HG02970 (cell line): ENCODE measurements at regions not wholly inside any gene's neighbourhood (a gene's known extent, or its start where the extent isn't known, plus 50 kb on each side); places are given as distances from the start of the nearest gene placed in this dataset.

ENCODE experiments used
- ATAC-seq: cut with Tn5 transposase; IDR thresholded peaks from one replicate; pipeline ENCODE4 v1.9.1; 2021; ENCODE audit warnings: mild to moderate bottlenecking, moderate library complexity, moderate number of reproducible peaks; ENCODE audit not compliant: unreplicated experiment, low FRiP score

DNA sequence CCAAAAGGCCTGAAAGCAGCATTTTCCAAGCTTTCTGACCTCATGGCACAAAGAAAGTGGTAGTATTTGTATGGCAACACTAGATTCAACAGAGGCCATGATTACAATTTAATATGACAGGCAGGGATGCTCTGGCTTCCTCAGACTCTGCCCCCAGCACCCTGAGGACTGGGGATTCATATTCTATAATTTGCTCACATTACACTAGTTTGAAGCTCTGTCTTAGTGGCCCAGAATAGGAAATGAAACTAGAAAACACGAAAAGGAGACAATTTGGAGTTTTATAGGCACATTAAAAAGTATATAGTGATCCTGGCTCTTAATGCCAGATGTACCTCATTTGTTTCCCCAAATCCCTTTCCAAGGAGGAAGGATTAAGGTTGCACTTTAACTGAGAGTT, 173.0 kb upstream of the STK17B start:
- no peak for ATAC-seq

DNA sequence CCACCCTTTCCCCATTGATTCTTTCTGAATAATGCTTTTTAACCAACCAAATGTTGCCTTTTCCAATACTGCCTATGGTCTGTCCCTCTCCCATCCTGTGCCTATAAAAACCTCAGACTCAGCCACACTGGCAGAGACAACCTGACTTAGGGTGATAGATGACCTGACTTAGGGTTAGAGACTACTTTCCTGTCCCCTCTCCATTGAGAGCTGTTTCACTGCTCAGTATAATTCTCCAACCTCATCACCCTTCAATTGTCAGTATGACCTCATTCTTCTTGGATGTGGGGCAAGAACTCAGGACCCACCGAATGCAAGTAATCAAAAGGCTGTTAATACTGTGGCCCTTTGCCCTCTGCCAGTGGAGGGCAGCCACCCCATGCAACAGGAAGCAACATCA, 182.3 kb upstream of the STK17B start:
- ATAC-seq, result no peak

DNA sequence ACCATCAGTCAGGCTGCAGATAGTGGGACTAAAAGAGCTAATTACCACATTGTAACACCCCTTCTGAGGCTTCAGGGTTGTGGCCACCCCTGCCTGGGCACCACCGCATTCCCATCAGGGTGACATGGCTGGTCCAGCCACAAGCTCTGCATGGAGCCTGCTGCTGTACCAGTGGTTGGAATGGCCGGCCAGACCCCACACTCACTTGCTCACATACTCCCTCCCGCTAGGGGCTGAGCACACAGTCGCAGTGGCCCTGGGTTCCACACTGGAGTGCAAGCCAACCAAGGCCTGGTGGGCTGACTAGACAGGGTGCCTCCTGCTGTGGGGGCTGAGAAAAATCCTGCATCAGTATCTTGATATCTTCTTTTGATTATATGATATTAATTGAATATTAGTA, 182.8 kb upstream of the STK17B start:
- ATAC-seq, result no peak

DNA sequence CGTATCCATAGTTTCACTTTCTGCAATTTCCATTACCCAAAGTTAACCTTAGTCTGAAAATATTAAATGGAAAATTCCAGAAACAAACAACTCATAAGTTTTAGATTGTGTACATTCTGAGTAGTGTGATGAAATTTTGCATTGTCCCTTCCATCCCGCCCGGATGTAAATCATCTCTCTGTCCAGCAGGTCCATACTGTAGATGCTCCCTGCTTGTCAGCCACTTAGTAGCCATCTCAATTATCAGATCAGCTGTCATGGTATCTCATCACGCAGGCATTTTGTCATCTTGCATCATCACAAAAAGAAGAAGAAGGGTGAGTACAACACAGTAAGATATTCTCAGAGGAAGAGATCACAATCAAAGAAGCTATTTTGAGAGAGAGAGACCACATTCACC, 185.0 kb upstream of the STK17B start:
- no peak for ATAC-seq

DNA sequence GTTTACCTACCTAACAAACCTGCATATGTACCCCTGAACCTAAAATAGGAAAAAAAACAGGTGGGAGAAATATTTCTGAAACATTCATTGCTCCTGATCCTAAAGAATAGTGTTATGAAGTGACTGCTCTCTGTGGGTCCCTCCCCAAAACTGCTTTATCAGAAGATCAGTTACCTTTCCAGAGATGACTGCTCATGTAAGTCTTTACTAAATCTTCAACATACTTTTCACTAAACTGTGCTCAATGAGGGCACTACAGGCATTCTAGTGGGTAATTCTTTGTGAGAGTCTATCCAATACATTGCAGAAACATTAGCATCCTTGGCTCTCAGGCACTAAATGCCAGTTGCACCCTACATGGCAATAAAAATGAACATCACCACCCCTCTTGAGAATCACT, 189.3 kb upstream of the STK17B start:
- no peak for ATAC-seq

DNA sequence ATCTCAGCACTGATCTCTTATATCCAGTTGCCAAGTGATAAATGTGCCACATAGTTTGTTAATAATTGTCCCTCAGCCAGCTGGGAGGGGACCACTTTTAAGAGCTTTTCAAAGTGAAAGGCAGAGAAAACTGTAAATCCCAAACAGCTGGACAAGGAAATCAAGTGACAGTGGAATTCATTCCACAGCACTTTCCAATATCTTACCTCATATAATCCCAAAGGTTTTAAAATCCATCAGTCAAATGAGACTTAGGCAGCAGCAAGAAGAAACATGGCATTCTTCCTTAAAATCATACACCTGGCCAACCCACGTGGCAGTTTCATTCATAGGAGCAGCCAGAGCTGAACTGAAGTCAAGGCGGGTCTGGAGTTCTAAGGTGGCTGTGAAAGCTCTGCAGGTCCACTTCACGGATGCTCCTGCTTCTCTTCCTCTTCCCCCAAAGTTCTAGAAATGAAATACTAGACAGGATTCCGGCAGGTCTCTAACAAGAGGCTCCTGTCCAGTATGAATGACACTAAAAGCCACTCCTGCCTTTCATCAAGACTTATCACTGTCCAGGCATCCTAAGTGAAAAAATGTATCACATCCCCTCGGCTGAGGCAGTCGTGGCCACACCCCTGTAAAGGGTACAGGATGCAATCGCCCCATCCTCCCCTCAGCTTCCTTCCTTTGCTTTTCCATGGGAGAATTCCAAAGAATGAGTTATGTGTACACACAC, 190.4 kb upstream of the STK17B start:
- ATAC-seq, result no peak

DNA sequence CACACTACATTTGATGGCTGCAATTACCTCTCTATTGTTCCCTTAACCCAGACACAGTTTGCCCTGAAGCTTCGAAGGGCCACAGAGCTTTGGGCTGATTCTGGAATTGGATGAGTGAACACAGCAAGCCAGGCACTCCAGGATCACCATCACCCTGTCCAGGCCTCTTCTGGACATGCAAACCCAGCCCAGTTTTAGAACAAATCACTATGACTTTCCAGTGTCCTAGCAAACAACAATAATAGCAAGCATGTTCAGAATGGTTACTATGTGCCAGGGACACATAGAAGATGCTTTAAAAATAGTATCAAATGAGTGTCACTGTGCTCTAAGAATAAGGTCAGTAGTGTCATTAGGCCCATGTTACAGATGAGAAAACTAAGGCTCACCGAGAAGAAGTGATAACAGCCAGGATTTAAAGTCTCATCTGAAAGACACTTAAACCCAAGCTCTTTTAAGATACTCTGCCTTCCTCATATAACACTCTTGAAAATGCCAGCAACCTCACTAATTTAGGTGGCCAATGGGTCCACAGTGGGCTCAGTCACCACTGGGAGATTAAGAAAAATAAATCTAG, 191.7 kb upstream of the STK17B start:
- ATAC-seq, result no peak

DNA sequence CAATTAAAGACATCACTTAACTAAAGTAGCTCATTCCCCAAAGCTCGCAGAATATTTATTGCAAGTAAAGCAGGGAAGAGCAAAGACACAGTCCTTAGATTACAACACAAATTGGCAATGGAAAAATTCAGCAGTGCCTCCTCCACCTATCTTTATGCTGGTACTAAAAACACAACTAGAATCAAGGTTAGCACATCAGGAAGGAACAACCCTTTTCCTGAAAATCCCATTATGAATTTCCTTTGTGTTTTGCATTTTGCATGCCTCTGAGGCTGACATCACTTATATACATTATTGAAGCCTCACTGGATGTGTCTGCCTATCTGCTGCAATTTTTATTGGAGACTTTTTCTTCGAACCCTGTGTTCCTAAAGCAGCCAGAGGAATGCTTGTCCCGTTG, 193.8 kb upstream of the STK17B start:
- ATAC-seq, result no peak

DNA sequence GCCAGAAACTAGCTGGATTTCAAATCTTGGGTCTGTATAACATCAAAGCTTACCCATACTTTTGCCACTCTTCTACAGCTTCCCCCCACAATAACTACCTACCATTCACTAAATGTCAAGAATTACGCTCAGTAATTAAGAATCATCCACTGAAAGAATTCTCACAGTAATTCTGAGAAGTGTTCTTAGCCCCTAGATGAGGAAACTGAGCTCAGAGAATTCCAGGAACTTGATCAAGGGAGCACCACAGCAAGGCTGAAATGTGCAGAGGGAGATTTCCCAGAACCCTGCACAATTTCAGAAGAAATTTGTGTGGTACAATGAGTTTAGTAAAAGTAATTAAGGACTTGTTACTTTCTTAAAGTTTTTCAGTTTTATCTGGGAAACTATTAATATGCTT, 194.5 kb upstream of the STK17B start:
- no peak for ATAC-seq

DNA sequence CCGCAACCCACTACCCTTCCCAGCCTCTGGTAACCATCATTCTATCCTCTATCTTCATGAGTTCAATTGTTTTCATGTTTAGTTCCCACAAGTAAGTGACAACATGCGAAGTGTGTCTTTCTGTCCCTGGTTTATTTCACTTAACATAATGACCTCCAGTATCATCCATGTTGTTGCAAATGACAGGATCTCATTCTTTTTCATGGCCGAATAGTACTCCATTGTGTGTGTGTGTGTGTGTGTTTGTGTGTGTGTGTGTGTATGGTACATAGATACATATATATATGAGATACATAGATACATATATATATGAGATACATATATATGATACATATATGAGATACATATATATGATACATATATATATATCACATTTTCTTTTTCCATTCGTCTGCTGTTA, 196.3 kb upstream of the STK17B start:
- ATAC-seq, result no peak

DNA sequence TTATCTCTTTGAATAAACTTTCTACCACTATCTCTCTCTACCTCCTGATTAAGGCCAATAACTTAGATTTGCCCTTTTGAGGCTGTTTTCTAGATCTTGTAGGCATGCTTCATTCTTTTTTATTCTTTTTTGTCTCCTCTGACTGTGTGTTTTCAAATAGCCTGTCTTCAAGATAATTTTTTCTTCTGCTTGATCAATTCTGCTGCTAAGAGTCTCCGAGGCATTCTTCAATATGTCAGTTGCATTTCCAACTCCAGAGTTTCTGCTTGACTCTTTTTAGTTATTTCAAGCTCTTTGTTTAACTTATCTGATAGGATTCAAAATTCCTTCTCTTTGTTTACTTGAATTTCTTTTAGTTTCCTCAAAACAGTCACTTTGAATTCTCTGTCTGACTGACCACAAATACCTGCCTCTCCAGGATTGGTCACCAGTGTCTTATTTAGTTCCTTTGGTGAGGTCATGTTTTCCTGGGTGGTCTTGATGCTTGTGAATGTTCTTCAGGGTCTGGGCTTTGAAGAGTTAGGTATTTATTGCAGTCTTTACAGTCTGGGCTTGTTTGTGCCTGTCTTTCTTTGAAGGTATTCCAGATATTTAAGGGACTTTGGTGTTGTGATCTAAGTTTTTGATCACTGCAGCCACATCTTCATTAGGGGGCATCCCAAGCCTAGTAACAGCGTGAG, 197.3 kb upstream of the STK17B start:
- ATAC-seq, result no peak

DNA sequence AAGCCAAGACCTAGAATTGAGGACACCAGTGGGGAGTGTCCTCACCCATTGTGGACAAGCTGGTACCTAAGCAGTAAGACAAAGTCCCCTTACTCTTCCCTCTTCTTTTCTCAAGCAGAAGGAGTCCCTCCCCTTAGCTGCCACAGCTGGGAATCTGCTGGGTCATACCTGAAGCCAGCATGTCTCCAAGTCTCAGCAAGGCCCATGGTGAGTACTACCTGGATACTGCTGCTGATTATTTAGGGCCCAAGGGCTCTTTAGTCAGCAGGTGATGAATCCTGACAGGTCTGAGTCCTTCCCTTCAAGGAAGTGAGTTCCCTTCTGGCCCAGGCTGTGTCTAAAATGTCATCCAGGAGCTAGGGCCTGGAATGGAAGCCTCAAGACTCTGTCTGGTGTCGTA, 198.6 kb upstream of the STK17B start:
- ATAC-seq, result no peak

DNA sequence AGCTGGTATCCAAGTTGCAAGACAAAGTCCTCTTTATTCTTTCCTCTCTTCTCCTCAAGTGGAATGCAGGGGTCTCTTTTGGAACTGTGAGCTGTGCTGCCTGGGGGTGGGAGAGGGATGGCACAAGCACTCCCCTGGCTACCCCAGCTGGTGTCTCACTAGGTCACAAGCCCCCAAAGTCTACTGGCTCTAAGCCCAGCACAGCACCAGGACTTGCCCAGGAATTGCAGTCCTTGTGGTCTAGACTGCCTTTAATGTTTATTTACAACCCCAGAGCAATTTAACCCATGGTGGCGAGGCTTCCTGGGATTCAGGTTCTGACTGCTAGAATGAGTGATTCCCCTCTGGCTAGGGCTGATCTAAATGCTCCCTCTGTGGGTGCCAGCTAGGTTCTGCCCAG, 199.0 kb upstream of the STK17B start:
- no peak for ATAC-seq

DNA sequence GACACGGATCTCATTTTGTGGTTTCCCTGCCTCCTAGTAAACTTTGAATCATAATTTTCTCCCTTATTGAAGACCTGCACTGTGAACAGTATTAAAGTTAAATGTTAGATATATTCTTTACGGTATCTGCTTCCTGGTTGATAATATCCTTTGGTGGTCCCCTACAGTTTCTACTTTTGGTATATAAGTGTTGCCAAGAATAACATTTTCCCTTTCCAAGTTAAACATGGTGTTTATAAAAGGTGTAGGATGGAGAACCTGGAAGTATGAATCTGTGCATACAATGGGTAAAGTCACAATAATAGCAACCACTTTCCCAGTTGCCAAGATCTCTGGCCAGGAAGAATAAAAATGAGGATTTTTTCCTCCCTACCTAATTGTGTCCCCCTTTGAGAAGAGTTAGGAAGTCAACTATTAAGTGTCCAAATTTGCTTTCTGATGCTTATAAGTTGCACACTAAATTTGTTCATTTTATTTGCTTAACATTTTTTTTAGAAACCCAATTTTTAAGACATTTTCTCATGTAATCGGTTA, 201.0 kb upstream of the STK17B start:
- ATAC-seq, result no peak

DNA sequence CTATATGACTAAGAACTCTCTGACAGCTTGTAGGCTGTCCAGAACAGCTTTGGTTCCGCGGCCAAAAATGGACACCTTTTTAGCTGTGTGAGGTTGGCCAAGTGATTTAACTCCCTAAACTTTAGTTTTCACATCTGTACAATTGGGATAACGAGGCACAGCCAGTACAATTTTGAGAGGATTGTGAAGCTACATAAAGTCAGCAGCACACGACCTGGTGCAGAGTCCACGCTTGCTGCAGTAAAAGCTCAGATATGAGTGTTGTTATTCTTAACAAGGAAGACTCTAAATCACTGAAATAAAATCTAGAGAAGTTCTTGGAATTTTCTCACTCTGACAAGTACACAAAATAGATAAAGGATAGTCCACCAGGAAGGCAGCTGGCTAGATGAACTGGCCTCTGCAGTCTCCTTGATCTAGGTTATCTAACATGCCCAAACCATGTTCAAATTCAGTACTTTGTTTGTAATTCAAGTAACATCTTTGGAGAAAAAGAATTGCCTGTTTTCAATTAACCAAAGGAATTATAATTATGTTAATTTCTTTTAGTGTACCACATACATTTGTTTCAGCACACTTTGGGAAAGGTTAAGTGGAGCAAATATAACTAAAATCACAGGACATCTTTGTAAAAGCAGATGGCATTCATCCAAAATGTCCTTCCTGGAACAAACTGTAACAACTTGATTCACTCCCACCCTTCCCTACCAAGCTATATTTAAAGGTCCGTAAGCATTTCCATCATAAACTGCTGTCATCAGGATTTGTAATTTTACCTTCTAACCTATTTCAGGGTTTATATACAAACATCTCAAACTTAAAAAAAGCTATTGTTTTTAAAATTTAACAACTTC, 201.7 kb upstream of the STK17B start:
- ATAC-seq, result no peak

DNA sequence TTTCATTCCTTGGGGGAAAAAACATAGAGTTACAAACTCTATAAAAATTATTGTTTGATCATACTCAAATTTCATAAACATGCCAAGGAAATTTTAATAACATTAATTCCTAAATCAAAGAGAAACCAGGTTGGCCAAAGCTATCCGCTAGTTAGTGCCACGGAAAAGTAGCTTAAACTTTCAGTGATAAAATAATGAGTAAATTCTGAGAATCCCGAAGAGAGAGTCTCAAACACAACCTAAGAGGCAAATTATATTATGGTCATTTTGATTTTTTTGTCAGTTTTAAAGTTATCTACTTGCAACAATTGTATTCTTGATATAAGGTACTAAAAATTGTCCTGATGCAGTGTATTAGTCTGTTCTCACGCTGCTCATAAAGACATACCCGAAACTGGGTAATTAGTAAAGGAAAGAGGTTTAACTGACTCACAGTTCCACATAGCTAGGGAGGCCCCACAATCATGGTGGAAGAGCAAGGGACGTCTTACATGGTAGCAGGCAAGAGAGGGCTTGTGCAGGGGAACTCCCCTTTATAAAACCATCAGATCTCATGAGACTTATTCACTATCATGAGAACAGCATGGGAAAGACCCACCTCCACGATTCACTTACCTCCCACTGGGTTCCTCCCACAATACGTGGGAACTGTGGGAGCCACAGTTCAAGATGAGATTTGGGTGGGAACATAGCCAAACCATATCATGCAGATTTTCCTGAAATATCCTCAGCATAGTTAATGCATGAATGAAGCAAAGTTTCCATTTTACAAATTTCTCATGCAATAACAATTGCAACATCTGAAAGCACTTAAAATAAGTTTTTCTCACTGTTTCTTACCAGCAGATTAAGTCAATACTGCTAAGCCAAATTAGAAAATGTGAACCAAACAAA, 205.9 kb upstream of the STK17B start:
- ATAC-seq, result no peak

DNA sequence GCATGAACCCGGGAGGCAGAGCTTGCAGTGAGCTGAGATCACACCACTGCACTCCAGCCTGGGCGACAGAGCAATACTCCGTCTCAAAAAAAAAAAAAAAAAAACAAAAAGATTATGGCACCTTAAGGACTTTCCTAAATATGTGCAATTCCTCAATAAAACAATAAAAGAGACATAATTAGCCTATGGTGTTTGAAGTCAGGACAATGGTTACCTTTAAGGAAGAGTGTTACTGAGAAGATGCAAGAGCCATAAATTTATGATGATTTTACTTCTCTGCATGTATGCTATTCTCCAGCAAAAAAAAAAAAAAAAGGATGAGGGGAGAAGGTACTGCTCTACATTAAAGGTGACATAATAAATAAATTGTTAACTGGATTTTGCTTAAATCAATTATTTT, 208.2 kb upstream of the STK17B start:
- no peak for ATAC-seq

DNA sequence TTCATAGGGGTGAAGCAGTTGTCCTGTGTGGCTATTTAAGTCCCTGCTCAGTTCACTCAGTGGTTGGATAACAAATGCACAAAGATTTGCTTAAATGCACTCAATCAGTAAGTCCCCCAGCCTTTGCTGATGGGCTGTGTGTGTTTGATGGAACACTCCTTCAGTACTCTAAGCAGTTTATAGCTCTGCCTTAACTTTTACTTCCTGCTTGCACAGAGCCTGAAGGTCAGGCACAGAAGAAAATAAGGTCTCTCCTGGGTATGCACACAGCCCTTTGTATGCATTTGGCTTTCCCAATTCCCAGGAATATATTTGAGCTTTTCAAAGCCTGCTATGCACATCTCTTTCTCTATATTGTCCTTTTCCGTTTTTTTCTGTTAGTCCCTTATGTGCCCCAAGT, 208.7 kb upstream of the STK17B start:
- ATAC-seq, result no peak

DNA sequence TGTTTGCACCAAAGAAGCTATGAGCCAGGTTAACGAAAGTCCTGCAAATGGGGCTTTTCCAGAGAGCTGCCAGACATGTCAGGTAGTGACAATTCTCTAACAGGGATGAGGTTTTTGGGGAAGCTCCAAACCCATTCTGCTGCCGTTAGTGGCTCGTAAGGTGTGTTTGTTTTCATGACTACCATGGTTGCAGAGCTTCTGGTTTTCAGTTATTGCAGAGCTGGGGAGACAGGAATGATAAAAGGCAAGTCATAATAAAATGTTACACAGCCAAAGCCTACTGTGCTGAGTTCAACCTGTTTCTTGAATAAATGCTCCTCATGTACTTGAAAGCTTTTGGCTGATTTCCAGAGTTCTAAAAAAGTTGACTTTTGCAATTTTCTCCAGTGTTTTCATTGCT, 209.2 kb upstream of the STK17B start:
- no peak for ATAC-seq

DNA sequence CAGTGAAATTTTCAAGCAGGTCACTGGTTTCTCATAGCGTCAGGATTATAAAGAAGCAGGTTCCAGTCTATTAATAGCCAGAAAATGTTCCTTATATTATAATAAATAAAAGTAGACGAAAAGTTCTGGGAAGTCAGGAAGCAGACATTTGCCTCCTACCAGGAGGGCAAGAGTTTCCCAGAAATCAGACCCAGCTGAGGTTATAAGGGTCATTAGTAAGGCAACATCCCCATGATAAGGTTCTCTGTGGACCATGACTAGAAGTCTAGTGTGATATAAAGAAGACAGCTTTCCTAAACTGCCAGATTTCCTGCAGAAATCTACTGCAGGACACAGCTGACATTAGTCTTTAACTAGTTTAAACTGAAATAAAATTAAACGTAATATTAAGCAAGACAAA, 210.1 kb upstream of the STK17B start:
- ATAC-seq, result no peak
